NB4 (cell line): ENCODE measurements at regions not wholly inside any gene's neighbourhood (a gene's known extent, or its start where the extent isn't known, plus 50 kb on each side); places are given as distances from the start of the nearest gene placed in this dataset.
A peak's percentile ranks its signal among the peaks of the same experiment; 100 is the strongest.

ENCODE experiments used
- DNase-seq: peaks from one replicate; pipeline ENCODE4 v3.0.0; 2010; ENCODE audit warnings: low read depth
- H3K4me3 ChIP-seq: one replicate; pipeline ENCODE4 v1.5.1; 2011; ENCODE audit warnings: mild to moderate bottlenecking, low read depth, low read length, moderate library complexity
- CTCF ChIP-seq: IDR thresholded peaks from one replicate; pipeline ENCODE4 v1.5.1; 2012; ENCODE audit warnings: low read depth, low read length
- MAX ChIP-seq: IDR thresholded peaks from 2 replicates; pipeline ENCODE4 v1.6.1; 2011; ENCODE audit warnings: low read depth, low read length
- MYC ChIP-seq: IDR thresholded peaks from 2 replicates; pipeline ENCODE4 v1.6.1; 2011; ENCODE audit warnings: low read depth, low read length
- POLR2A ChIP-seq: IDR thresholded peaks from 2 replicates; pipeline ENCODE4 v1.6.1; 2011; ENCODE audit warnings: mild to moderate bottlenecking; ENCODE audit not compliant: insufficient read length; ENCODE audit errors: extremely low read depth

- TF ChIP-seq POLR2A, result no peak
- no peak for TF ChIP-seq MAX
- peak; percentile 61 for TF ChIP-seq CTCF
- TF ChIP-seq MYC, result no peak
- DNase-seq, result peak; percentile 9
- no peak overlapping the region for H3K4me3 ChIP-seq
Observed at GRCh38 chr17:69609473-69610305, 195.2 kb downstream of the MAP2K6 start.

- DNase-seq, result no peak
- H3K4me3 ChIP-seq, result no peak overlapping the region
- TF ChIP-seq CTCF (no peak), MYC (no peak), MAX (no peak)
Observed at GRCh38 chr17:69620363-69620762, 205.9 kb downstream of the MAP2K6 start.

- no peak overlapping the region for H3K4me3 ChIP-seq
- no peak for TF ChIP-seq MYC
- no peak for TF ChIP-seq MAX
- TF ChIP-seq CTCF, result no peak
- no peak for TF ChIP-seq POLR2A
- no peak for DNase-seq
Observed at GRCh38 chr17:69625474-69625873, 211.0 kb downstream of the MAP2K6 start.

- H3K4me3 ChIP-seq, result no peak overlapping the region
- DNase-seq, result no peak
- TF ChIP-seq POLR2A, result no peak
- no peak for TF ChIP-seq MAX
- no peak for TF ChIP-seq CTCF
- no peak for TF ChIP-seq MYC
Observed at GRCh38 chr17:69630056-69630635, 215.6 kb downstream of the MAP2K6 start.

GRCh38 chr17:69634844-69635243 is 220.3 kb downstream of the MAP2K6 start:
- DNase-seq, result no peak
- TF ChIP-seq MAX (no peak), MYC (no peak), POLR2A (no peak), CTCF (no peak)
- H3K4me3 ChIP-seq, result no peak overlapping the region
